Ishikawa (cell line): ENCODE measurements at regions not wholly inside any gene's neighbourhood (a gene's known extent, or its start where the extent isn't known, plus 50 kb on each side); places are given as distances from the start of the nearest gene placed in this dataset.

ENCODE experiments used
- CEBPB ChIP-seq: IDR thresholded peaks from 2 replicates; pipeline ENCODE4 v1.6.1; 2012
- EGR1 ChIP-seq: IDR thresholded peaks from 2 replicates; pipeline ENCODE4 v1.6.1; 2012
- EP300 ChIP-seq: IDR thresholded peaks from 2 replicates; pipeline ENCODE4 v1.6.1; 2012; ENCODE audit warnings: borderline replicate concordance
- FOXM1 ChIP-seq: IDR thresholded peaks from 2 replicates; pipeline ENCODE4 v1.6.1; 2012; ENCODE audit warnings: low read depth, borderline replicate concordance
- MAX ChIP-seq: IDR thresholded peaks from 2 replicates; pipeline ENCODE4 v1.6.1; 2012
- NFIC ChIP-seq: IDR thresholded peaks from 2 replicates; pipeline ENCODE4 v1.6.1; 2012
- RAD21 ChIP-seq: IDR thresholded peaks from 2 replicates; pipeline ENCODE4 v1.6.1; 2012; ENCODE audit warnings: low read depth
- REST ChIP-seq: IDR thresholded peaks from 2 replicates; pipeline ENCODE4 v1.6.1; 2012; ENCODE audit warnings: low read depth, mild to moderate bottlenecking
- TAF1 ChIP-seq: IDR thresholded peaks from 2 replicates; pipeline ENCODE4 v1.6.1; 2012; ENCODE audit warnings: low read depth, mild to moderate bottlenecking
- TCF12 ChIP-seq: IDR thresholded peaks from 2 replicates; pipeline ENCODE4 v1.6.1; 2012; ENCODE audit warnings: low read depth
- TEAD4 ChIP-seq: IDR thresholded peaks from 2 replicates; pipeline ENCODE4 v1.6.1; 2012
- YY1 ChIP-seq: IDR thresholded peaks from 2 replicates; pipeline ENCODE4 v1.6.1; 2012; ENCODE audit warnings: low read depth

- no peak for TF ChIP-seq MAX
- no peak for TF ChIP-seq EP300
- TF ChIP-seq TEAD4: no peak
- no peak for TF ChIP-seq TCF12
- TF ChIP-seq FOXM1: no peak
- no peak for TF ChIP-seq REST
- no peak for TF ChIP-seq YY1
- no peak for TF ChIP-seq NFIC
- TF ChIP-seq EGR1: no peak
- no peak for TF ChIP-seq TAF1
- no peak for TF ChIP-seq RAD21
- no peak for TF ChIP-seq CEBPB
Observed at GRCh38 chr22:48248901-48249455, 1486.5 kb downstream of the TBC1D22A start.
